Esophagus muscularis mucosa (tissue), 4 donors: ENCODE measurements at regions not wholly inside any gene's neighbourhood (a gene's known extent, or its start where the extent isn't known, plus 50 kb on each side); places are given as distances from the start of the nearest gene placed in this dataset.

Experiments
- DNase-seq: peaks from one replicate; pipeline ENCODE4 v3.0.0-alpha.2; 2017; ENCODE audit errors: extremely low spot score
- H3K27ac ChIP-seq, 4 donors: fragments of 200-600 bp; sonication (generic); replicated peaks in 1 of 4; 1 replicate in 3 of 4; 2 replicates in 1 of 4; pipeline ENCODE4 v1.5.1; 2016 to 2019; ENCODE audit warnings: mild to moderate bottlenecking in 1 of 4
- H3K27me3 ChIP-seq, 4 donors: fragments of 200-600 bp; sonication (generic); one replicate each; pipeline versions ENCODE4 v1.5.1 to v1.6.0; 2016 to 2019
- H3K36me3 ChIP-seq, 4 donors: fragments of 200-600 bp; sonication (generic); one replicate each; pipeline ENCODE4 v1.5.1; 2016 to 2019
- H3K4me1 ChIP-seq, 4 donors: fragments of 200-600 bp; sonication (generic); one replicate each; pipeline ENCODE4 v1.5.1; 2016 to 2019
- H3K4me3 ChIP-seq, 4 donors: fragments of 200-600 bp; sonication (generic); 1 replicate in 2 of 4; 2 replicates in 2 of 4; pipeline ENCODE4 v1.5.1; 2016 to 2019; ENCODE audit warnings: mild to moderate bottlenecking in 4 of 4, moderate library complexity in 1 of 4
- H3K9me3 ChIP-seq, 4 donors: fragments of 200-600 bp; sonication (generic); 1 replicate in 3 of 4; 2 replicates in 1 of 4; pipeline ENCODE4 v1.5.1; 2016 to 2019
- CTCF ChIP-seq, 3 experiments: fragments of 200-600 bp in 2 of 3; fragments of 450-650 bp in 1 of 3; sonication (generic) in 2 of 3; IDR thresholded peaks; one replicate each; pipeline ENCODE4 v1.5.1; 2017 to 2019; ENCODE audit warnings: antibody characterized with exemption in 3 of 3, mild to moderate bottlenecking in 2 of 3, moderate library complexity in 1 of 3
- EP300 ChIP-seq: sonication (generic); formaldehyde crosslinking; IDR thresholded peaks from one replicate; pipeline ENCODE4 v1.6.1; 2017; ENCODE audit warnings: antibody characterized with exemption
- POLR2A ChIP-seq: fragments of 450-650 bp; IDR thresholded peaks from one replicate; pipeline ENCODE4 v1.6.1; 2017; ENCODE audit warnings: antibody characterized with exemption, moderate library complexity, mild to moderate bottlenecking, low read depth
- POLR2AphosphoS5 ChIP-seq, 2 donors: sonication (generic); formaldehyde crosslinking; IDR thresholded peaks; one replicate each; pipeline ENCODE4 v1.6.1; 2017; ENCODE audit warnings: antibody characterized with exemption in 2 of 2
- WGBS: methylation state at CpG from one replicate; pipeline ENCODE4 v1.1.5; 2018; 5-methylcytosine and 5-hydroxymethylcytosine counted together
- intact Hi-C: fragments of 100-400 bp; cut with DNase I; formaldehyde crosslinking; loops from one replicate; pipeline ENCODE4 v1.15.1; 2023

- H3K27ac ChIP-seq = no peak overlapping the region
- no peaks in the 10 kb centered on the region for H3K4me1 ChIP-seq
- WGBS = 77% methylated on average over 2 of the region's 2 CpGs
- H3K9me3 ChIP-seq = peaks cover 0 to 4% (median 0%) of the 10 kb centered on the region in 4 donors
- no peaks in the 10 kb centered on the region for H3K27me3 ChIP-seq
- no peaks in the 10 kb centered on the region for H3K36me3 ChIP-seq
- no peak for DNase-seq
- TF ChIP-seq CTCF (IDR thresholded peaks at IDR 0.05) = no peak
- TF ChIP-seq POLR2AphosphoS5 (IDR thresholded peaks at IDR 0.05) = no peak
- no peak for TF ChIP-seq EP300
- TF ChIP-seq POLR2A = no peak
- intact Hi-C loops = no loop called here
- no peak overlapping the region for H3K4me3 ChIP-seq
Observed at GRCh38 chr1:104574620-104575019, 824.9 kb downstream of the AMY1C start.

GRCh38 chr1:104592926-104593325, 843.2 kb downstream of the AMY1C start:
- Histone ChIP-seq H3K27ac (no peak overlapping the region), H3K27me3 (no peaks in the 10 kb centered on the region), H3K4me1 (no peaks in the 10 kb centered on the region), H3K4me3 (no peak overlapping the region), H3K36me3 (no peaks in the 10 kb centered on the region), H3K9me3 (no peaks in the 10 kb centered on the region)
- DNase-seq = no peak
- intact Hi-C loops = no loop called here
- TF ChIP-seq POLR2A (no peak), EP300 (no peak), CTCF (IDR thresholded peaks at IDR 0.05) (no peak)
- 94% methylated on average over 3 of the region's 3 CpGs for WGBS

GRCh38 chr1:104593413-104594187, 843.9 kb downstream of the AMY1C start:
- TF ChIP-seq POLR2AphosphoS5 (IDR thresholded peaks at IDR 0.05) = no peak
- no peak for DNase-seq
- H3K27me3 ChIP-seq = no peaks in the 10 kb centered on the region
- H3K27ac ChIP-seq = no peak overlapping the region
- intact Hi-C loops = no loop called here
- H3K9me3 ChIP-seq = no peaks in the 10 kb centered on the region
- no peaks in the 10 kb centered on the region for H3K36me3 ChIP-seq
- H3K4me1 ChIP-seq = no peaks in the 10 kb centered on the region
- H3K4me3 ChIP-seq = no peak overlapping the region
- 72% methylated on average over 4 of the region's 4 CpGs for WGBS

- WGBS = 83% methylated on average over 5 of the region's 5 CpGs
- intact Hi-C loops = no loop called here
Observed at GRCh38 chr1:104617474-104617873, 867.8 kb downstream of the AMY1C start.

GRCh38 chr1:104621221-104621620, 871.5 kb downstream of the AMY1C start:
- 95% methylated on average over 2 of the region's 2 CpGs for WGBS
- H3K9me3 ChIP-seq = peaks cover 0 to 19% (median 16%) of the 10 kb centered on the region in 4 donors
- no peak for DNase-seq
- H3K36me3 ChIP-seq = no peaks in the 10 kb centered on the region
- H3K27ac ChIP-seq = no peak overlapping the region
- H3K27me3 ChIP-seq = no peaks in the 10 kb centered on the region
- intact Hi-C loops = no loop called here
- H3K4me3 ChIP-seq = no peak overlapping the region
- TF ChIP-seq CTCF (IDR thresholded peaks at IDR 0.05) (no peak), POLR2AphosphoS5 (IDR thresholded peaks at IDR 0.05) (no peak)
- no peaks in the 10 kb centered on the region for H3K4me1 ChIP-seq

More at GRCh38 chr1:104617474-104617873, 867.8 kb downstream of the AMY1C start:
- no peak for DNase-seq
- Histone ChIP-seq H3K27ac (no peak overlapping the region), H3K9me3 (peaks cover 0 to 28% (median 17%) of the 10 kb centered on the region in 4 donors), H3K36me3 (no peaks in the 10 kb centered on the region), H3K27me3 (no peaks in the 10 kb centered on the region), H3K4me1 (no peaks in the 10 kb centered on the region), H3K4me3 (no peak overlapping the region)
- no peak for TF ChIP-seq EP300
- no peak for TF ChIP-seq CTCF (IDR thresholded peaks at IDR 0.05)
- TF ChIP-seq POLR2A = no peak
- no peak for TF ChIP-seq POLR2AphosphoS5 (IDR thresholded peaks at IDR 0.05)
